Tibial nerve (tissue), 4 donors: ENCODE measurements at regions not wholly inside any gene's neighbourhood (a gene's known extent, or its start where the extent isn't known, plus 50 kb on each side); places are given as distances from the start of the nearest gene placed in this dataset.

ENCODE experiments used
- DNase-seq, 2 donors: peaks; one replicate each; pipeline ENCODE4 v3.0.0-alpha.2; 2019; ENCODE audit warnings: low spot score in 2 of 2
- H3K27ac ChIP-seq, 4 donors: fragments of 200-600 bp; sonication (generic) in 3 of 4; one replicate each; pipeline ENCODE4 v1.5.1; 2017 to 2019; ENCODE audit warnings: mild to moderate bottlenecking in 1 of 4
- H3K27me3 ChIP-seq, 2 donors: fragments of 200-600 bp; sonication (generic) in 1 of 2; one replicate each; pipeline versions ENCODE4 v1.5.1 to v1.6.0; 2017 to 2019
- H3K36me3 ChIP-seq, 3 donors: fragments of 200-600 bp; sonication (generic); one replicate each; pipeline ENCODE4 v1.5.1; 2018 to 2019
- H3K4me1 ChIP-seq, 4 donors: fragments of 200-600 bp; sonication (generic) in 3 of 4; one replicate each; pipeline ENCODE4 v1.5.1; 2017 to 2019
- H3K4me3 ChIP-seq, 4 donors: fragments of 200-600 bp; sonication (generic) in 3 of 4; one replicate each; pipeline ENCODE4 v1.5.1; 2017 to 2019; ENCODE audit warnings: mild to moderate bottlenecking in 1 of 4, moderate library complexity in 1 of 4
- H3K9me3 ChIP-seq, 4 donors: fragments of 200-600 bp; sonication (generic) in 3 of 4; one replicate each; pipeline ENCODE4 v1.5.1; 2017 to 2019
- EP300 ChIP-seq, 2 donors: sonication (generic); formaldehyde crosslinking; IDR thresholded peaks; one replicate each; pipeline ENCODE4 v1.6.1; 2017; ENCODE audit warnings: antibody characterized with exemption in 2 of 2, mild to moderate bottlenecking in 1 of 2
- POLR2A ChIP-seq, 2 donors: fragments of 450-650 bp; IDR thresholded peaks; one replicate each; pipeline ENCODE4 v1.6.1; 2017; ENCODE audit warnings: antibody characterized with exemption in 2 of 2, mild to moderate bottlenecking in 2 of 2, moderate library complexity in 2 of 2
- WGBS, 2 donors: methylation state at CpG; one replicate each; pipeline ENCODE4 v1.1.5; 2018; 5-methylcytosine and 5-hydroxymethylcytosine counted together
- TF ChIP-seq, protein P1 (sequence below), 5 experiments: fragments of 200-600 bp in 3 of 5; fragments of 450-650 bp in 2 of 5; sonication (generic) in 3 of 5; IDR thresholded peaks; one replicate each; pipeline ENCODE4 v1.5.1; 2016 to 2019; ENCODE audit warnings: antibody characterized with exemption in 5 of 5, mild to moderate bottlenecking in 3 of 5, moderate library complexity in 2 of 5

DNA sequence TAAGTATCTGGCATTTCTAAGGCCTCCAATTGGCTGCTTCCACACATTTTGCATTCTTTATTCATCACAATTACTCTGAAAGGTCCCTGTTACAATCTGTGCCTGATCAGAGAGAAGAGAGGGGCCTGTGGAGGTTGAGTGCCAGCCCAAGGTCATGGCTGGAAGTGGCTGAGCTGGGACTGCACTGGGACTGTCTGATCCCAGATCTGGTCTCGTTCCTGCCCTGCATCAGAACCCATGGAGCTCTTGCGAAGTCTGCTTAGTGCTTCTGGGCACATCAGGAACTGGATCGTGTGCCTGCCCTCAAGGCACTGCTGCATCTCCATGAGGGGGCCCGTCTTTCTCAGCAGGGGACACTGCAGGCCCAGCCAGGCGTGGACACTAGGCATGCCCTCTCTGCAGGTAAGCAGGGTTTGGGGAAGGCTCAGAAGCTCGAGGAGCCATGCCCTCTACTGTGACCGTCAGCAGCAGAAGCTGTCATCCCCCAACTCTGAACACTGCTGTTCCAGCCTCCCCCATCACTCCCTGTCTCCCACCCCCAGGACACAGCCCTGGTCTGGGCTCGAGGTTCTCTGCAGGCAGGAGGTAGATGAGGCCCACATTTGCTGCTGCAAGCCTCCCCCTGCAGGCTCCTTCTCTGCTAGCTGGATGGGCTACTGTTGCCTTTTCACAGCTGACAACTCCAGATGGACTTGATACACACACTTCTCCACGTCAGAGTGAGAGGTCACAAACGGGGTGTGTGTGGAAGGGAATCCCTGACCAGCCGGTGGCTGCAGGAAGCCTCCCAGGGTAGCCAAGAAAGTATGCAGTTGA lies 96.5 kb upstream of the PRR23E start:
- H3K27ac ChIP-seq, result no peak overlapping the region
- H3K27me3 ChIP-seq, result no peaks in the 10 kb centered on the region
- peaks cover 0 to 8% (median 0%) of the 10 kb centered on the region in 4 donors for H3K4me1 ChIP-seq
- H3K4me3 ChIP-seq, result no peak overlapping the region
- no peak for DNase-seq
- no peaks in the 10 kb centered on the region for H3K36me3 ChIP-seq
- WGBS, 2 donors, result 63 to 68% methylated on average over 11 of the region's 11 CpGs
- H3K9me3 ChIP-seq, result peaks cover 0 to 11% (median 1%) of the 10 kb centered on the region in 4 donors
- TF ChIP-seq EP300 (IDR thresholded peaks at IDR 0.05) (no peak), POLR2A (IDR thresholded peaks at IDR 0.05) (no peak)
- TF ChIP-seq, protein P1, sequence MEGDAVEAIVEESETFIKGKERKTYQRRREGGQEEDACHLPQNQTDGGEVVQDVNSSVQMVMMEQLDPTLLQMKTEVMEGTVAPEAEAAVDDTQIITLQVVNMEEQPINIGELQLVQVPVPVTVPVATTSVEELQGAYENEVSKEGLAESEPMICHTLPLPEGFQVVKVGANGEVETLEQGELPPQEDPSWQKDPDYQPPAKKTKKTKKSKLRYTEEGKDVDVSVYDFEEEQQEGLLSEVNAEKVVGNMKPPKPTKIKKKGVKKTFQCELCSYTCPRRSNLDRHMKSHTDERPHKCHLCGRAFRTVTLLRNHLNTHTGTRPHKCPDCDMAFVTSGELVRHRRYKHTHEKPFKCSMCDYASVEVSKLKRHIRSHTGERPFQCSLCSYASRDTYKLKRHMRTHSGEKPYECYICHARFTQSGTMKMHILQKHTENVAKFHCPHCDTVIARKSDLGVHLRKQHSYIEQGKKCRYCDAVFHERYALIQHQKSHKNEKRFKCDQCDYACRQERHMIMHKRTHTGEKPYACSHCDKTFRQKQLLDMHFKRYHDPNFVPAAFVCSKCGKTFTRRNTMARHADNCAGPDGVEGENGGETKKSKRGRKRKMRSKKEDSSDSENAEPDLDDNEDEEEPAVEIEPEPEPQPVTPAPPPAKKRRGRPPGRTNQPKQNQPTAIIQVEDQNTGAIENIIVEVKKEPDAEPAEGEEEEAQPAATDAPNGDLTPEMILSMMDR (IDR thresholded peaks at IDR 0.05), result no peak

DNA sequence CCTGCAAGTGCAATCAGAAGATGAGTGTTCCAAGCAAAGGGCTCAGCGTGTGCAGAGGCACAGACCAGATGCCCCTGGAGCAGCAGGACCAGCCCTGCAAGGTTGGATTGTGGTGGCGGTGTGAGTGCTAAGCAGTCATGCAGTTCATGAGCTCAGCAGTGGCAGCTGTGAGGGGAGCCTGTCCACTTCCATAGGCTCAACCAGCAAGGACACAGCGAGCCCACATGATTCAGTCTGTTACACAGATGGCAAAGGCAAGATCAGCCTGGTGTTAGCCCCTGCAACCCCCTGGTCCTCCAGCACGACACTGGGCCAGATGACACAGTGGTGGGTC lies 95.9 kb upstream of the PRR23E start:
- TF ChIP-seq EP300 (IDR thresholded peaks at IDR 0.05) (no peak), POLR2A (IDR thresholded peaks at IDR 0.05) (no peak)
- TF ChIP-seq, protein P1 (IDR thresholded peaks at IDR 0.05), result no peak
- H3K4me1 ChIP-seq, result peaks cover 0 to 8% (median 0%) of the 10 kb centered on the region in 4 donors
- H3K36me3 ChIP-seq, result no peaks in the 10 kb centered on the region
- no peak overlapping the region for H3K27ac ChIP-seq
- H3K4me3 ChIP-seq, result no peak overlapping the region
- peaks cover 0 to 11% (median 1%) of the 10 kb centered on the region in 4 donors for H3K9me3 ChIP-seq
- 77 to 91% methylated on average over 3 to 4 of the region's 4 CpGs for WGBS, 2 donors
- H3K27me3 ChIP-seq, result no peaks in the 10 kb centered on the region
- no peak for DNase-seq

DNA sequence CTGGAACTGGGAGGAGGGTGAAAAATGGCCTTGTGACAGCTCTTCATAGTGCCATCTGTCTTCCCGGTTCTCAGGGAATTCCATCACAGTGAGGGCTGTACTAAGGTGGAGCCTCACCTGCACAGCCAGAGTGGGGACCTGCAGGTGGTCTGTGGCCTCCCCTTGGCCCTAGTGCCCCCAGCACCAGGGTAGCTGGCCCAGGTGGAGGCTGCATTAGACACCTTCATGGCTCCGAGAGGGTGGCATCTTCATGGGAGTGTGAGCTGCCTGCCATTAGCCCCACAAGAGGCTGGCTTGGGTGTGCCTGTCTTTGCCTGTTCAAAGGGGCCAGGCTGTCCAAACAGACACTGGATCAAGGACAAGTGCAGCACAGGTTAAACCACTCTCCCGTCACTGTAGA lies 95.5 kb upstream of the PRR23E start:
- TF ChIP-seq POLR2A (IDR thresholded peaks at IDR 0.05) (no peak), EP300 (IDR thresholded peaks at IDR 0.05) (no peak)
- TF ChIP-seq, protein P1 (IDR thresholded peaks at IDR 0.05), result no peak
- no peak for DNase-seq
- H3K27me3 ChIP-seq, result no peaks in the 10 kb centered on the region

DNA sequence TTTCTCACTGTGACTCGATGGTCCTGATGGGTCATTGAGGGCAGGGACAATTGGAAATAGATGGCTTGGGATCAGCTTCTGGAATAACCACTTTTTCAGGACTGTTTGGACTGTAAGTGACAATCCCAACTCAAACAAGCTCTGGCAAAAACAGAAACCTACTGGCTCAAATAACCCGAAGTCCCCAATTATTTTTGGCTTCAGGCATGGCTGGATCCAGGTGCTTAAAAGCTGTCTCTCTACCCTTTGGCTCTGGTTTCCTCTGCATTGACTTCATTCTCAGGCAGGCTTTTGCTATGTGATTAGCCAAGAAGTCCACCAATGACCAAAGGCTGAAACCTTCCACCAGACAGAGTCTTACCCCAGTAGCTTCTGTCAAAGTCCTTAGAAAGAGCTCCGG lies 92.9 kb upstream of the PRR23E start:
- no peaks in the 10 kb centered on the region for H3K36me3 ChIP-seq
- no peaks in the 10 kb centered on the region for H3K4me1 ChIP-seq
- no peak for DNase-seq
- H3K9me3 ChIP-seq, result peaks cover 0 to 10% (median 1%) of the 10 kb centered on the region in 4 donors
- H3K27ac ChIP-seq, result no peak overlapping the region
- H3K4me3 ChIP-seq, result no peak overlapping the region
- TF ChIP-seq EP300 (IDR thresholded peaks at IDR 0.05) (no peak), POLR2A (IDR thresholded peaks at IDR 0.05) (no peak)
- TF ChIP-seq, protein P1 (IDR thresholded peaks at IDR 0.05), result no peak
- WGBS, 2 donors, result 81 to 91% methylated on average over 3 of the region's 3 CpGs
- no peaks in the 10 kb centered on the region for H3K27me3 ChIP-seq

More for the DNA sequence above, 95.5 kb upstream of the PRR23E start:
- Histone ChIP-seq H3K27ac (no peak overlapping the region), H3K9me3 (peaks cover 0 to 11% (median 1%) of the 10 kb centered on the region in 4 donors), H3K4me3 (no peak overlapping the region), H3K36me3 (no peaks in the 10 kb centered on the region), H3K4me1 (peaks cover 0 to 6% (median 0%) of the 10 kb centered on the region in 4 donors)
- 87 to 88% methylated on average over 3 of the region's 3 CpGs for WGBS, 2 donors
